Posterior vena cava (tissue), 2 donors: ENCODE measurements at regions not wholly inside any gene's neighbourhood (a gene's known extent, or its start where the extent isn't known, plus 50 kb on each side); places are given as distances from the start of the nearest gene placed in this dataset.

ENCODE experiments used
- DNase-seq: peaks from one replicate; pipeline ENCODE4 v3.0.0-alpha.2; 2020; ENCODE audit warnings: low spot score
- intact Hi-C, 2 donors: fragments of 100-400 bp; cut with DNase I; formaldehyde crosslinking; loops; one replicate each; pipeline versions ENCODE4 v1.14.1 to v1.14.2; 2022 to 2023
- donor health status: DM: yes; HTN: yes; CAD: no.
- donor health status: DM: yes; HTN: yes; CAD: no.

- intact Hi-C loops = no loop called here
- peak; percentile 49 for DNase-seq
Observed at GRCh38 chr2:10983711-10984110, 72.0 kb downstream of the KCNF1 start.

- intact Hi-C loops = no loop called here
- no peak for DNase-seq
Observed at GRCh38 chr2:10984418-10985135, 72.8 kb downstream of the KCNF1 start.

- peak; percentile 35 for DNase-seq
- intact Hi-C loops = no loop called here
Observed at GRCh38 chr2:10985260-10985659, 73.5 kb downstream of the KCNF1 start.

- intact Hi-C loops = no loop called here
- DNase-seq = peak; percentile 67
Observed at GRCh38 chr2:10985901-10986535, 74.3 kb downstream of the KCNF1 start.

- intact Hi-C loops = no loop called here
- DNase-seq = peak; percentile 57
Observed at GRCh38 chr2:10987439-10987838, 75.7 kb downstream of the KCNF1 start.

- intact Hi-C loops = no loop called here
- peak; percentile 64 for DNase-seq
Observed at GRCh38 chr2:10987861-10988260, 76.1 kb downstream of the KCNF1 start.

- intact Hi-C loops = no loop called here
- DNase-seq = peak; percentile 43
Observed at GRCh38 chr2:10989151-10989550, 77.4 kb downstream of the KCNF1 start.

GRCh38 chr2:10989782-10990181 lies 78.0 kb downstream of the KCNF1 start:
- DNase-seq = peak; percentile 10
- intact Hi-C loops = no loop called here

- no peak for DNase-seq
- intact Hi-C loops = no loop called here
Observed at GRCh38 chr2:10990561-10991111, 78.9 kb downstream of the KCNF1 start.

- intact Hi-C loops = no loop called here
- no peak for DNase-seq
Observed at GRCh38 chr2:10992023-10992791, 80.5 kb downstream of the KCNF1 start.

GRCh38 chr2:10993001-10993481 lies 81.3 kb downstream of the KCNF1 start:
- DNase-seq = no peak
- intact Hi-C loops = no loop called here

GRCh38 chr2:10995366-10995970 lies 83.7 kb downstream of the KCNF1 start:
- intact Hi-C loops = no loop called here
- DNase-seq = peak; percentile 77

GRCh38 chr2:11004199-11004598 lies 92.5 kb downstream of the KCNF1 start:
- DNase-seq = no peak
- intact Hi-C loops = no loop called here

- peak; percentile 48 for DNase-seq
- intact Hi-C loops = no loop called here
Observed at GRCh38 chr2:11005032-11005431, 93.3 kb downstream of the KCNF1 start.

GRCh38 chr2:11006191-11006590 lies 94.5 kb downstream of the KCNF1 start:
- peak; percentile 37 for DNase-seq
- intact Hi-C loops = no loop called here

GRCh38 chr2:11007331-11008264 lies 95.9 kb downstream of the KCNF1 start:
- intact Hi-C loops = no loop called here
- peak; percentile 64 for DNase-seq

- DNase-seq = peak; percentile 14
- intact Hi-C loops = no loop called here
Observed at GRCh38 chr2:11008773-11009172, 97.0 kb downstream of the KCNF1 start.

GRCh38 chr2:11009176-11009575 lies 97.4 kb downstream of the KCNF1 start:
- DNase-seq = no peak
- intact Hi-C loops = no loop called here

- intact Hi-C loops = no loop called here
- DNase-seq = peak; percentile 69
Observed at GRCh38 chr2:11009891-11010290, 98.2 kb downstream of the KCNF1 start.
